ENCODE measurements at regions not wholly inside any gene's neighbourhood (a gene's known extent, or its start where the extent isn't known, plus 50 kb on each side); places are given as distances from the start of the nearest gene placed in this dataset.

DNA sequence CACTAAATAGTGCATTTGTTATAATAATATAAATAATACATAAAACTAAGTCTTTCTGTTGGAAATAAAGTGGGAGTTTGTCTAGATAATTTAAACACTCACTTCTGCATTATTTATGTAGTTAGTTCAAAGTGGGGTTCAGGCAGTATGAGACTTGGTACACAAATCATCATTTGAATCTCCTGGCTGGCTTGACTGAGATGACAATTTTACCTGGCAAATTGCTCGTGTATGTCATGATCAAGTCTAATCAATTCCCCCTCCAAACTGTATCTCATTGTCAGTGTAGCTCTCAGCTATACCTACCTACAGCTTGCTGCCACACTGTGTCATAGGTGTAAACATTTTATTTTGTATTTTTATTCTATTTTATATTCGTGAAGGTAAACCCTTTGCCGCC, 563.4 kb upstream of the TENM3 start:
- ChIA-PET POLR2A (ENCODE audit: low non-redundant PET) (no interaction called here), CTCF (no interaction called here)
- H3K9me3 ChIP-seq (ENCODE audit: low read depth, low read length, poor library complexity, severe bottlenecking): no peaks in the 10 kb centered on the region
- intact Hi-C loops (cut with micrococcal nuclease; ENCODE audit: unreplicated experiment): no loop called here
- H3K27me3 ChIP-seq (replicated peaks; ENCODE audit: insufficient read depth, low read depth, low read length, poor library complexity): peaks cover 81% of the 10 kb centered on the region
- H3K4me3 ChIP-seq (ENCODE audit: low read depth, low read length, poor library complexity, severe bottlenecking): no peak overlapping the region
- no peak overlapping the region for H3K27ac ChIP-seq (ENCODE audit: low read depth, low read length, poor library complexity, severe bottlenecking)
- H3K36me3 ChIP-seq (ENCODE audit: insufficient read depth, low read length, poor library complexity, severe bottlenecking): no peaks in the 10 kb centered on the region
- no peaks in the 10 kb centered on the region for H3K4me1 ChIP-seq (ENCODE audit: insufficient read depth, low read length, poor library complexity, severe bottlenecking)
- no peak for DNase-seq (ENCODE audit: low spot score)
- no TSS peak for BruUV-seq (replicated peaks)
- TF ChIP-seq, protein P1, sequence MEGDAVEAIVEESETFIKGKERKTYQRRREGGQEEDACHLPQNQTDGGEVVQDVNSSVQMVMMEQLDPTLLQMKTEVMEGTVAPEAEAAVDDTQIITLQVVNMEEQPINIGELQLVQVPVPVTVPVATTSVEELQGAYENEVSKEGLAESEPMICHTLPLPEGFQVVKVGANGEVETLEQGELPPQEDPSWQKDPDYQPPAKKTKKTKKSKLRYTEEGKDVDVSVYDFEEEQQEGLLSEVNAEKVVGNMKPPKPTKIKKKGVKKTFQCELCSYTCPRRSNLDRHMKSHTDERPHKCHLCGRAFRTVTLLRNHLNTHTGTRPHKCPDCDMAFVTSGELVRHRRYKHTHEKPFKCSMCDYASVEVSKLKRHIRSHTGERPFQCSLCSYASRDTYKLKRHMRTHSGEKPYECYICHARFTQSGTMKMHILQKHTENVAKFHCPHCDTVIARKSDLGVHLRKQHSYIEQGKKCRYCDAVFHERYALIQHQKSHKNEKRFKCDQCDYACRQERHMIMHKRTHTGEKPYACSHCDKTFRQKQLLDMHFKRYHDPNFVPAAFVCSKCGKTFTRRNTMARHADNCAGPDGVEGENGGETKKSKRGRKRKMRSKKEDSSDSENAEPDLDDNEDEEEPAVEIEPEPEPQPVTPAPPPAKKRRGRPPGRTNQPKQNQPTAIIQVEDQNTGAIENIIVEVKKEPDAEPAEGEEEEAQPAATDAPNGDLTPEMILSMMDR (conservative IDR thresholded peaks at IDR 0.05; ENCODE audit: low read depth, low read length): no peak
- TF ChIP-seq EZH2 (IDR thresholded peaks at IDR 0.05; ENCODE audit: borderline replicate concordance, low read depth, low read length, poor library complexity, severe bottlenecking): no peak

- Histone ChIP-seq H3K9me3 (ENCODE audit: low read depth, low read length, poor library complexity, severe bottlenecking) (no peaks in the 10 kb centered on the region), H3K36me3 (ENCODE audit: insufficient read depth, low read length, poor library complexity, severe bottlenecking) (no peaks in the 10 kb centered on the region), H3K4me3 (ENCODE audit: low read depth, low read length, poor library complexity, severe bottlenecking) (no peak overlapping the region), H3K27ac (ENCODE audit: low read depth, low read length, poor library complexity, severe bottlenecking) (no peak overlapping the region), H3K4me1 (ENCODE audit: insufficient read depth, low read length, poor library complexity, severe bottlenecking) (no peaks in the 10 kb centered on the region), H3K27me3 (replicated peaks; ENCODE audit: insufficient read depth, low read depth, low read length, poor library complexity) (peaks cover 95% of the 10 kb centered on the region)
- ChIA-PET POLR2A (ENCODE audit: low non-redundant PET) (no interaction called here), CTCF (no interaction called here)
- BruUV-seq (replicated peaks): no TSS peak
- no peak for TF ChIP-seq EZH2 (IDR thresholded peaks at IDR 0.05; ENCODE audit: borderline replicate concordance, low read depth, low read length, poor library complexity, severe bottlenecking)
- TF ChIP-seq, protein P1 (conservative IDR thresholded peaks at IDR 0.05; ENCODE audit: low read depth, low read length): no peak
- no peak for DNase-seq (ENCODE audit: low spot score)
- intact Hi-C loops (cut with micrococcal nuclease; ENCODE audit: unreplicated experiment): no loop called here
These were observed 560.7 kb upstream of the TENM3 start for GRCh38 chr4:181682367-181683047.

DNA sequence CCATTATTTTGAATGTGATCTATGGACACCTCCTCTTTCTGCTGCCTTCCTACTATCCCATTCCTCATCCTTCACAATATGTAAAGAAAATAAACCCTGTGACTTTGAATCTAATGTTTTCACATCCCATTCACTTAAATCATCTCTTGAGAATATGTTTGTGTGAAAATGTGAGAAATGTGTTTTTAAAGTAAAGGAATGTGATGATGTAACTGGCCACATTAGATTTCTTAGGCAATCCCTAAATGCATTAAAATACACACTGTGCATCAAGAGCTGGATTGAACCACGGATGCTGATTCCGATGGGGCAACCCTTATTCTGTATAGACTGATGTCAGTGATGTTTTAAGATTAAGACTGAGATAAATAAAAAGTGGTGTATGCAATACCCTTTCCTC, 558.9 kb upstream of the TENM3 start:
- H3K27me3 ChIP-seq (replicated peaks; ENCODE audit: insufficient read depth, low read depth, low read length, poor library complexity): peaks cover 95% of the 10 kb centered on the region
- H3K27ac ChIP-seq (ENCODE audit: low read depth, low read length, poor library complexity, severe bottlenecking): no peak overlapping the region
- no peaks in the 10 kb centered on the region for H3K4me1 ChIP-seq (ENCODE audit: insufficient read depth, low read length, poor library complexity, severe bottlenecking)
- TF ChIP-seq EZH2 (IDR thresholded peaks at IDR 0.05; ENCODE audit: borderline replicate concordance, low read depth, low read length, poor library complexity, severe bottlenecking): no peak
- TF ChIP-seq, protein P1 (conservative IDR thresholded peaks at IDR 0.05; ENCODE audit: low read depth, low read length): no peak
- CTCF ChIA-PET: no interaction called here
- no TSS peak for BruUV-seq (replicated peaks)
- no peak for DNase-seq (ENCODE audit: low spot score)
- no peak overlapping the region for H3K4me3 ChIP-seq (ENCODE audit: low read depth, low read length, poor library complexity, severe bottlenecking)
- no peaks in the 10 kb centered on the region for H3K9me3 ChIP-seq (ENCODE audit: low read depth, low read length, poor library complexity, severe bottlenecking)
- intact Hi-C loops (cut with micrococcal nuclease; ENCODE audit: unreplicated experiment): no loop called here
- H3K36me3 ChIP-seq (ENCODE audit: insufficient read depth, low read length, poor library complexity, severe bottlenecking): no peaks in the 10 kb centered on the region
- POLR2A ChIA-PET (ENCODE audit: low non-redundant PET): no interaction called here
